B cell (primary cell): ENCODE measurements at regions not wholly inside any gene's neighbourhood (a gene's known extent, or its start where the extent isn't known, plus 50 kb on each side); places are given as distances from the start of the nearest gene placed in this dataset.

Experiments used
- ATAC-seq: fragments of 200-7000 bp; cut with Tn5 transposase; one replicate; pipeline ENCODE4 v1.10.0; 2021; ENCODE audit warnings: low read depth, mild to moderate bottlenecking, moderate number of reproducible peaks, moderate library complexity
- CTCF ChIA-PET: fragments of 350-600 bp; sonication (Branson Sonifier 250); formaldehyde crosslinking; loops from one replicate; lab custom pipeline; 2021; ENCODE audit warnings: antibody characterized with exemption, inconsistent platforms; lab: Charles Lee
- POLR2A ChIA-PET: fragments of 350-600 bp; sonication (Branson Sonifier 250); formaldehyde crosslinking; loops from one replicate; lab custom pipeline; 2021; ENCODE audit warnings: antibody characterized with exemption; lab: Charles Lee
- DNase-seq: peaks from one replicate; pipeline ENCODE4 v3.0.0; 2013
- H2AFZ ChIP-seq: 2 replicates; pipeline ENCODE4 v1.6.1; 2012; ENCODE audit warnings: mild to moderate bottlenecking, low read depth, low read length; ENCODE audit not compliant: insufficient read depth, poor library complexity, severe bottlenecking
- H3K27ac ChIP-seq, 2 donors: 1 replicate in 1 of 2; 2 replicates in 1 of 2; pipeline ENCODE4 v1.5.1; 2012 to 2013; ENCODE audit warnings: low read length in 2 of 2, mild to moderate bottlenecking in 2 of 2, moderate library complexity in 1 of 2
- H3K27me3 ChIP-seq, 4 experiments: fragments of 200-600 bp in 1 of 4; sonication (generic) in 1 of 4; replicated peaks in 1 of 4; 1 replicate in 2 of 4; 2 replicates in 2 of 4; pipeline versions ENCODE4 v1.6.1 to v1.7.0; 2013 to 2016; ENCODE audit warnings: low read length in 3 of 4, mild to moderate bottlenecking in 2 of 4, mixed read lengths in 1 of 4, moderate library complexity in 1 of 4; ENCODE audit not compliant: insufficient read depth in 4 of 4, control insufficient read depth in 3 of 4; ENCODE audit errors: control extremely low read depth in 1 of 4
- H3K36me3 ChIP-seq, 2 experiments: replicated peaks in 1 of 2; 1 replicate in 1 of 2; 2 replicates in 1 of 2; pipeline versions ENCODE4 v1.6.1 to v1.7.1; 2013; ENCODE audit warnings: low read length in 1 of 2; ENCODE audit not compliant: insufficient read depth in 2 of 2, control insufficient read depth in 1 of 2; ENCODE audit errors: control extremely low read depth in 1 of 2, extremely low read depth in 1 of 2
- H3K4me1 ChIP-seq, 2 donors: fragments of 200-600 bp in 1 of 2; sonication (generic) in 1 of 2; 1 replicate in 1 of 2; 2 replicates in 1 of 2; pipeline versions ENCODE4 v1.5.1 to v1.6.1; 2013 to 2017; ENCODE audit warnings: low read length in 2 of 2; ENCODE audit not compliant: control insufficient read depth in 2 of 2, insufficient read depth in 2 of 2
- H3K4me2 ChIP-seq: replicated peaks from 2 replicates; pipeline ENCODE3; 2012; ENCODE audit warnings: mild to moderate bottlenecking, low read depth, low read length; ENCODE audit not compliant: poor library complexity, severe bottlenecking
- H3K4me3 ChIP-seq, 5 experiments: fragments of 200-600 bp in 1 of 5; sonication (generic) in 1 of 5; 1 replicate in 3 of 5; 2 replicates in 2 of 5; pipeline versions ENCODE4 v1.5.1 to v1.7.0; 2011 to 2016; ENCODE audit warnings: low read length in 4 of 5, mild to moderate bottlenecking in 4 of 5, low read depth in 2 of 5, control low read depth in 1 of 5, moderate library complexity in 1 of 5; ENCODE audit not compliant: insufficient read depth in 1 of 5; ENCODE audit errors: control extremely low read depth in 1 of 5, extremely low read depth in 1 of 5
- H3K79me2 ChIP-seq: fragments of 200-600 bp; sonication (generic); one replicate; pipeline ENCODE4 v1.6.0; 2016; ENCODE audit warnings: low read length; ENCODE audit not compliant: control insufficient read depth, insufficient read depth
- H3K9ac ChIP-seq: fragments of 200-600 bp; sonication (generic); 2 replicates; pipeline ENCODE4 v1.6.1; 2017; ENCODE audit warnings: mild to moderate bottlenecking, low read length, moderate library complexity
- H3K9me3 ChIP-seq, 3 donors: one replicate each; pipeline versions ENCODE4 v1.6.1 to v1.7.1; 2013; ENCODE audit warnings: low read length in 2 of 3; ENCODE audit not compliant: control insufficient read depth in 2 of 3, insufficient read depth in 1 of 3; ENCODE audit errors: control extremely low read depth in 1 of 3
- H4K20me1 ChIP-seq: 2 replicates; pipeline ENCODE4 v1.6.0; 2012; ENCODE audit warnings: mild to moderate bottlenecking, low read length; ENCODE audit not compliant: insufficient read depth, control insufficient read depth, poor library complexity, severe bottlenecking
- H3K27ac Mint-ChIP-seq: one replicate; pipeline ENCODE4 v1.8.0; 2021; ENCODE audit warnings: mixed read lengths
- H3K27me3 Mint-ChIP-seq: one replicate; pipeline ENCODE4 v1.8.0; 2021; ENCODE audit warnings: mixed read lengths
- H3K4me1 Mint-ChIP-seq: one replicate; pipeline ENCODE4 v1.8.0; 2021; ENCODE audit warnings: mixed read lengths
- H3K4me3 Mint-ChIP-seq: one replicate; pipeline ENCODE4 v1.8.0; 2021; ENCODE audit warnings: mixed read lengths
- H3K9me3 Mint-ChIP-seq: one replicate; pipeline ENCODE4 v1.8.0; 2022; ENCODE audit warnings: mixed read lengths; ENCODE audit not compliant: insufficient read depth
- EZH2 ChIP-seq: IDR thresholded peaks from 2 replicates; pipeline ENCODE4 v1.6.1; 2012; ENCODE audit warnings: borderline replicate concordance, low read depth, mild to moderate bottlenecking, moderate library complexity, low read length; ENCODE audit not compliant: insufficient read depth, poor library complexity, severe bottlenecking
- WGBS: methylation state at CpG from one replicate; pipeline ENCODE4 v1.1.5; 2013; ENCODE audit warnings: missing lambda C conversion rate; ENCODE audit not compliant: insufficient coverage; 5-methylcytosine and 5-hydroxymethylcytosine counted together
- intact Hi-C: fragments of 100-400 bp; cut with micrococcal nuclease; formaldehyde crosslinking; loops from one replicate; pipeline ENCODE4 v1.10.0; 2022
- TF ChIP-seq, protein P1 (sequence below): fragments of 200-600 bp; IDR thresholded peaks from one replicate; pipeline ENCODE4 v1.8.0; 2022; ENCODE audit warnings: antibody characterized with exemption, mild to moderate bottlenecking

DNA sequence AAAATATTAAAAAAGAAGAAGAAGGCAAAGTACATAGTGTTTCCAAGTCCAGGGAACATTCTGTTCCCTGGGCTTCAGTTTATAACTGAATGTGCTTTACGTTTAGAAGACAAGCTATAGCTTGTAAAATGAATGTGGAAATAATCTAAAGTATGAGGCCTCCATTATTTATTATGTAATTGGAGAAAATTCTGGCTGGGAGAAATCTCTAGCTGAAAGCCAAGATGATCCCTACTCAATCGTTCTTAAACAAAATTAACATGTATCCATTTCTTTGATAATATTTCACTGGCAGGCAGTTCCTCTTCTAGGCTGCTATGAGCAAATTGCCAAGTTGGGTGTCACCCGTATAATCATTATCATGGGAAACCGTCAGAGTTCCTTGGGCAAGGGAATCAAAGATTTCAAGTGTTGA is 52.2 kb upstream of the ETS2 start:
- Histone ChIP-seq H2AFZ (no peak overlapping the region), H3K4me1 (peaks cover 4 to 5% of the 10 kb centered on the region in 2 donors), H3K4me2 (no peak overlapping the region), H3K36me3 (no peaks in the 10 kb centered on the region), H3K27ac (no peak overlapping the region), H4K20me1 (no peaks in the 10 kb centered on the region), H3K9me3 (no peaks in the 10 kb centered on the region), H3K27me3 (peaks cover 0 to 29% (median 14%) of the 10 kb centered on the region in 4 experiments), H3K79me2 (no peaks in the 10 kb centered on the region), H3K4me3 (no peak overlapping the region), H3K9ac (no peak overlapping the region)
- Mint-ChIP-seq H3K9me3 (no peaks in the 10 kb centered on the region), H3K4me1 (peaks cover 9% of the 10 kb centered on the region), H3K4me3 (no peak overlapping the region), H3K27ac (no peak overlapping the region), H3K27me3 (peaks cover 38% of the 10 kb centered on the region)
- ATAC-seq (no peak), DNase-seq (no peak)
- ChIA-PET POLR2A (no interaction called here), CTCF (no interaction called here)
- TF ChIP-seq EZH2, result no peak
- TF ChIP-seq, protein P1, sequence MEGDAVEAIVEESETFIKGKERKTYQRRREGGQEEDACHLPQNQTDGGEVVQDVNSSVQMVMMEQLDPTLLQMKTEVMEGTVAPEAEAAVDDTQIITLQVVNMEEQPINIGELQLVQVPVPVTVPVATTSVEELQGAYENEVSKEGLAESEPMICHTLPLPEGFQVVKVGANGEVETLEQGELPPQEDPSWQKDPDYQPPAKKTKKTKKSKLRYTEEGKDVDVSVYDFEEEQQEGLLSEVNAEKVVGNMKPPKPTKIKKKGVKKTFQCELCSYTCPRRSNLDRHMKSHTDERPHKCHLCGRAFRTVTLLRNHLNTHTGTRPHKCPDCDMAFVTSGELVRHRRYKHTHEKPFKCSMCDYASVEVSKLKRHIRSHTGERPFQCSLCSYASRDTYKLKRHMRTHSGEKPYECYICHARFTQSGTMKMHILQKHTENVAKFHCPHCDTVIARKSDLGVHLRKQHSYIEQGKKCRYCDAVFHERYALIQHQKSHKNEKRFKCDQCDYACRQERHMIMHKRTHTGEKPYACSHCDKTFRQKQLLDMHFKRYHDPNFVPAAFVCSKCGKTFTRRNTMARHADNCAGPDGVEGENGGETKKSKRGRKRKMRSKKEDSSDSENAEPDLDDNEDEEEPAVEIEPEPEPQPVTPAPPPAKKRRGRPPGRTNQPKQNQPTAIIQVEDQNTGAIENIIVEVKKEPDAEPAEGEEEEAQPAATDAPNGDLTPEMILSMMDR, result no peak
- intact Hi-C loops, result no loop called here
- no CpG with 5 or more reads among the region's 4 CpGs for WGBS
